Mucosa of rectum (tissue), 2 donors: ENCODE measurements at regions not wholly inside any gene's neighbourhood (a gene's known extent, or its start where the extent isn't known, plus 50 kb on each side); places are given as distances from the start of the nearest gene placed in this dataset.
"Not testable (repeated sequence)": the region's sequence is repeated elsewhere in the genome, so short reads cannot be mapped to it uniquely, and the experiment has no call there.

Experiments
- H3K27ac ChIP-seq, 2 donors: one replicate each; pipeline ENCODE4 v1.7.0; 2013; ENCODE audit warnings: inconsistent platforms in 2 of 2, low read depth in 2 of 2, low read length in 2 of 2
- H3K27me3 ChIP-seq, 2 donors: one replicate each; pipeline ENCODE4 v1.7.0; 2013; ENCODE audit warnings: low read length in 2 of 2; ENCODE audit not compliant: control insufficient read depth in 2 of 2, insufficient read depth in 2 of 2
- H3K36me3 ChIP-seq, 2 donors: one replicate each; pipeline ENCODE4 v1.7.0; 2013; ENCODE audit warnings: low read length in 2 of 2; ENCODE audit not compliant: control insufficient read depth in 2 of 2, insufficient read depth in 2 of 2
- H3K4me1 ChIP-seq, 2 donors: one replicate each; pipeline ENCODE4 v1.7.0; 2013; ENCODE audit warnings: low read length in 2 of 2, mild to moderate bottlenecking in 1 of 2; ENCODE audit not compliant: control insufficient read depth in 2 of 2, insufficient read depth in 2 of 2
- H3K4me3 ChIP-seq, 2 donors: one replicate each; pipeline ENCODE4 v1.7.0; 2013; ENCODE audit warnings: low read length in 2 of 2
- H3K9ac ChIP-seq, 2 donors: one replicate each; pipeline ENCODE4 v1.7.0; 2013; ENCODE audit warnings: low read length in 2 of 2, low read depth in 1 of 2, mild to moderate bottlenecking in 1 of 2
- H3K9me3 ChIP-seq, 2 donors: one replicate each; pipeline ENCODE4 v1.7.0; 2013; ENCODE audit warnings: low read length in 2 of 2; ENCODE audit not compliant: control insufficient read depth in 2 of 2
- donor health status: healthy.
- donor health status: Normal muscosa, but diverticular disease.

- Histone ChIP-seq H3K9ac (no peak overlapping the region), H3K27me3 (no peaks in the 10 kb centered on the region), H3K27ac (no peak overlapping the region), H3K4me3 (no peak overlapping the region), H3K36me3 (no peaks in the 10 kb centered on the region), H3K9me3 (no peaks in the 10 kb centered on the region), H3K4me1 (no peaks in the 10 kb centered on the region)
Observed at GRCh38 chr9:28135549-28135948, 562.3 kb upstream of the C9orf72 start.

- no peaks in the 10 kb centered on the region for H3K27me3 ChIP-seq
- no peak overlapping the region for H3K9ac ChIP-seq
- H3K4me3 ChIP-seq: no peak overlapping the region
- H3K27ac ChIP-seq: no peak overlapping the region
- H3K9me3 ChIP-seq: no peaks in the 10 kb centered on the region
- H3K36me3 ChIP-seq: no peaks in the 10 kb centered on the region
- no peaks in the 10 kb centered on the region for H3K4me1 ChIP-seq
Observed at GRCh38 chr9:28136113-28136512, 562.8 kb upstream of the C9orf72 start.

DNA sequence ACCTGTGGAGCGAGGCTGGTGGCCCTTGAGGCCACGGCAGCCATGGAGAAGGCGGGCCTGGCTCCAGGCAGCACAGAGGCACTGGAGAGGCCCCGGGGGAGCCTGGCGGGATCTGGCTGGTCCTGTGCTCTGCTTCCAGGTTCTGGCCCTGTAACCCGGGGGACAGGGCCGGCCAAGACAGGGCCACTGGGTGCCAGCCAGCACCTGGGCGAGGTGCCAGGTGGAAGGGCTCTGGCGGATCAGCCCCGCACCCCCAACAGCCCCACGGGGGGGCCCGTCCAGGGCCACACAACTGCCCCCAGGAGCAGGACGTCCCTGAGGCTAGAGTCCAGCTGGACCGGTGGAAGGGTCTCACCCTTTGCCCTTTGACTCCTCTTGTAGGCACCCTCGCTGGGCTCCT, 574.1 kb upstream of the C9orf72 start:
- H3K27me3 ChIP-seq, H3K4me1 ChIP-seq, H3K27ac ChIP-seq, H3K36me3 ChIP-seq, H3K9ac ChIP-seq, H3K9me3 ChIP-seq, H3K4me3 ChIP-seq: not testable (repeated sequence)

- not testable (repeated sequence) for H3K4me1 ChIP-seq, H3K36me3 ChIP-seq, H3K4me3 ChIP-seq, H3K9me3 ChIP-seq, H3K9ac ChIP-seq, H3K27ac ChIP-seq, H3K27me3 ChIP-seq
Observed at GRCh38 chr9:28147923-28148597, 574.8 kb upstream of the C9orf72 start.

DNA sequence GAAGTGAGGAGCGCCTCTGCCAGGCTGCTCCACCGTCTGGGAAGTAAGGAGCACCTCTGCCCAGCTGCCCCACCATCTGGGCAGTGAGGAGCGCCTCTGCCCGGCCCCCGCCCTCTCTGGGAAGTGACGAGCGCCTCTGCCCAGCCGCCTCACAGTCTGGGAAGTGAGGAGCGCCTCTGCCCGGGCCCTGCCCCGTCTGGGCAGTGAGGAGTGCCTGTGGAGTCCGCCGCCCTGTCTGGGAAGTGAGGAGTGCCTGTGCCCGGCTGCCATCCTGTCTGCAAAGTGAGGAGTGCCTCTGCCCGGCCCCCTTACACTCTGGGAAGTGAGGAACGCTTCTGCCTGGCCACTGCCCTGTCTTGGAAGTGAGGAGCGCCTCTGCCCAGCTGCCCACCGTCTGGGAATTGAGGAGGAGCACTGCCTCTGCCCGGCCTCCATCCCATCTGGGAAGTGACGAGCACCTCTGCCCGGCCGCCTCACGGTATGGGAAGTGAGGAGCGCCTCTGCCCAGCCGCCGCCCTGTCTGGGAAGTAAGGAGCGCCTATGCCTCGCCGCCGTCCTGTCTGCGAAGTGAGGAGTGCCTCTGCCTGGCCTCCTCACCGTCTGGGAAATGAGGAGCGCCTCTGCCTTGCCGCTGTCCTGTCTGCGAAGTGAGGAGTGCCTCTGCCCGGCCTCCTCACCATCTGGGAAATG, 576.2 kb upstream of the C9orf72 start:
- not testable (repeated sequence) for H3K4me3 ChIP-seq, H3K27ac ChIP-seq, H3K36me3 ChIP-seq, H3K9me3 ChIP-seq, H3K4me1 ChIP-seq, H3K9ac ChIP-seq, H3K27me3 ChIP-seq

DNA sequence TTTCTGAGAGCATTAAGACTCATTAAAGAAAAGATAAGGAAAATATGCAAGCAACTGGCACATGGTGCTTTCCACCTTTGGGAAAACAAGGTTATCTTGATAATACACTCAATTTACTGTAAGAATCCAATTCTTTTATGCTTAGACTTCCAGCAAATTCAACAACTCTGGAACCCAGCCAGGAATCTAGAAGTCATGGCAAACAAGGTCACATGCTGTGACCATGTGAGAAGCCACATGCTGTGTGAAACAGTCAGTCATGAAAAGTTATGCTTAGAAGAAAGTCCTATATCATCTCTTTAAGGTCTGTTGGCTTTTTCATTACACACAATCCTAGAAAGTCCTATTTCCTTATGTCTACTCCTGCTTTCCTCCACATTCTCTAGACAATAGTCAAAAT, 581.8 kb upstream of the C9orf72 start:
- H3K9ac ChIP-seq: no peak overlapping the region
- no peaks in the 10 kb centered on the region for H3K36me3 ChIP-seq
- no peak overlapping the region for H3K4me3 ChIP-seq
- no peaks in the 10 kb centered on the region for H3K4me1 ChIP-seq
- H3K27ac ChIP-seq: no peak overlapping the region
- H3K27me3 ChIP-seq: no peaks in the 10 kb centered on the region
- no peaks in the 10 kb centered on the region for H3K9me3 ChIP-seq

DNA sequence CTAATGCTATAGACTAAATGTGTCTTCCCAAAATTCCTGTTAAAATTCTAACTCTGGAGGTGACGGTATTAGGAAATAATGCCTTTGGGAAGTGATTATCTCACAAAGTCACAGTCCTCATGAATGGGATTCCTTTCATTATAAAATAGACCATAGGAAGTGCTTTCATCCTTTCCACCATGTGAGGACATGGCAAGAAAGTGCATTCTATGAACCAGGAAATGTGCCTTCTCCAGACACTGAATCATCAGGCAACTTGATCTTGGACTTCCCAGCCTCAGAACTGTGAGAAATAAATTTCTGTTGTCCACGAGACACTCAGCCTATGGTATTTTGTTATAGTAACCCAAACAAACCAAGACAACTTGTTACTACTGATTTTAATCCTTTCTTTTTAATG, 582.4 kb upstream of the C9orf72 start:
- no peaks in the 10 kb centered on the region for H3K27me3 ChIP-seq
- H3K4me1 ChIP-seq: no peaks in the 10 kb centered on the region
- no peak overlapping the region for H3K9ac ChIP-seq
- H3K9me3 ChIP-seq: no peaks in the 10 kb centered on the region
- H3K4me3 ChIP-seq: no peak overlapping the region
- no peak overlapping the region for H3K27ac ChIP-seq
- no peaks in the 10 kb centered on the region for H3K36me3 ChIP-seq

DNA sequence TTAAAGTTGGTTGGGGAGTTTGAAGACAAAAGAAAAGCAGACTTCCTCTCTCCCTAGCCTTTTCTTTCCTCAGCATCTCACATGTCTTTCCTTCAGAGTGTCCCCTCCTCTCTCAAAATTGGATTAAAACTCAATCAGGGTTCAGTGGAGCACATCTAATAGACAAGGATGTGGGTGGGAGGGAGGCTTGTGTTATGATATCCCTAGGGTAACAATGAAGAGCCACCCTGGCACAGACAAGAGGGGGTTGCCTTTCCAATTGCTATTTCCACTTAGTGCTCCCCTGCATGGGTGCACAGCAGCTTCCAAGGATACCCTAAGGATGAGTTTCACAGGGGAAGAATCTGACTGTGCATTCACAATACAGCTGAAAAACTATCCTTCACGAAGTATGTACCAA, 585.2 kb upstream of the C9orf72 start:
- Histone ChIP-seq H3K36me3 (no peaks in the 10 kb centered on the region), H3K27ac (no peak overlapping the region), H3K9me3 (no peaks in the 10 kb centered on the region), H3K4me3 (no peak overlapping the region), H3K9ac (no peak overlapping the region), H3K4me1 (no peaks in the 10 kb centered on the region), H3K27me3 (no peaks in the 10 kb centered on the region)

GRCh38 chr9:28163619-28164018, 590.3 kb upstream of the C9orf72 start:
- no peak overlapping the region for H3K27ac ChIP-seq
- no peaks in the 10 kb centered on the region for H3K9me3 ChIP-seq
- H3K36me3 ChIP-seq: no peaks in the 10 kb centered on the region
- no peak overlapping the region for H3K9ac ChIP-seq
- no peaks in the 10 kb centered on the region for H3K4me1 ChIP-seq
- H3K4me3 ChIP-seq: no peak overlapping the region
- no peaks in the 10 kb centered on the region for H3K27me3 ChIP-seq

DNA sequence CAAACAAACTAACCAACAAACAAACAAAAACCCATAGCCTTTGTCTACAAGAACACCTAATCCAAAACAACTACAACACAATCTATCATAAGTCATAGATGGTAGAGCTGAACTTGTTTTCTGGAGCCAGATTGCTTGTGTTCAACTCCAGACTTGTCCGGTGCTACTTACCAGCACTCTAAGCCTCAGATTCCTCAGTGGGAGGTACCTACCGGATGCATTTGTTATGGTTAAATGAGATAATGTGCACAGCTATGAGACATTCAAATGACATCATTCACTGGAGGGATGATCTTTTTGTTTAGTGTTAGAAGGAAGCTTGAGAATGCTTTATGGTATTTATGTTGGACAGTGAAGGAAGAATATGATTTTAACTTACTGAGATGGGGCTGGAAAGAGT, 592.9 kb upstream of the C9orf72 start:
- no peaks in the 10 kb centered on the region for H3K4me1 ChIP-seq
- no peaks in the 10 kb centered on the region for H3K36me3 ChIP-seq
- no peak overlapping the region for H3K27ac ChIP-seq
- H3K27me3 ChIP-seq: no peaks in the 10 kb centered on the region
- no peaks in the 10 kb centered on the region for H3K9me3 ChIP-seq
- no peak overlapping the region for H3K9ac ChIP-seq
- H3K4me3 ChIP-seq: no peak overlapping the region
